ENCODE measurements at regions not wholly inside any gene's neighbourhood (a gene's known extent, or its start where the extent isn't known, plus 50 kb on each side); places are given as distances from the start of the nearest gene placed in this dataset.

DNA sequence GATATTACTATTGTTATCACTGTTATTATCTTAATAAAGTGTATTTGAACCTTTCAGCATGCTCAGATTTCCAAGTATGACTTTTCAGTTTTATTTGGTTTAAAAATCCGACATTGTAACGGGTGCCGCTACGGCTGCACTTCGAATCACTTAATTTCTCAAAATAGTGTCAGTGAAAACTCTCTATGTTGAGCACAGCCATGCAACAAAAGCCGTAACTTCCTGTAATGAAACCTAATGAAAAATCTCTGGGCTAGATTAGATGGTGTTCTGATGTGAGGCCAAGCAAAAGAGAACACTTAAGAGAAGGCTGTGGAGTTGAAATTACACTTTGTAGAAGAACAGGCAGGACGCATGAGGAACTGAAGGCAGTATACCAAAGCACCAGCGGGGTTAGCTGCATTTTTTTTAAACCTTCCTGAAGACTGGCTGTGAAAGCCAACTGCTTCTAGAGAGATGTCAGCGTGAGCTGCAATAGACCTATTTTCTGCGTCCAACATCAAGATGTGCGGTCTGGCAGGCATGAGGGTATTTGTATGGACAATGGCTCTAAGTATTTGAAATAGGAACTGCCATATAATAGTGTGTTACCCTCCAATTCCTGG lies 1545.0 kb upstream of the GOT2 start:
- H3K4me3 ChIP-seq (ENCODE audit: low read length) = no peak overlapping the region
- no peak for DNase-seq (ENCODE audit: low read depth)
- TF ChIP-seq, protein P1, sequence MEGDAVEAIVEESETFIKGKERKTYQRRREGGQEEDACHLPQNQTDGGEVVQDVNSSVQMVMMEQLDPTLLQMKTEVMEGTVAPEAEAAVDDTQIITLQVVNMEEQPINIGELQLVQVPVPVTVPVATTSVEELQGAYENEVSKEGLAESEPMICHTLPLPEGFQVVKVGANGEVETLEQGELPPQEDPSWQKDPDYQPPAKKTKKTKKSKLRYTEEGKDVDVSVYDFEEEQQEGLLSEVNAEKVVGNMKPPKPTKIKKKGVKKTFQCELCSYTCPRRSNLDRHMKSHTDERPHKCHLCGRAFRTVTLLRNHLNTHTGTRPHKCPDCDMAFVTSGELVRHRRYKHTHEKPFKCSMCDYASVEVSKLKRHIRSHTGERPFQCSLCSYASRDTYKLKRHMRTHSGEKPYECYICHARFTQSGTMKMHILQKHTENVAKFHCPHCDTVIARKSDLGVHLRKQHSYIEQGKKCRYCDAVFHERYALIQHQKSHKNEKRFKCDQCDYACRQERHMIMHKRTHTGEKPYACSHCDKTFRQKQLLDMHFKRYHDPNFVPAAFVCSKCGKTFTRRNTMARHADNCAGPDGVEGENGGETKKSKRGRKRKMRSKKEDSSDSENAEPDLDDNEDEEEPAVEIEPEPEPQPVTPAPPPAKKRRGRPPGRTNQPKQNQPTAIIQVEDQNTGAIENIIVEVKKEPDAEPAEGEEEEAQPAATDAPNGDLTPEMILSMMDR (conservative IDR thresholded peaks at IDR 0.05; ENCODE audit: low read length) = no peak

DNA sequence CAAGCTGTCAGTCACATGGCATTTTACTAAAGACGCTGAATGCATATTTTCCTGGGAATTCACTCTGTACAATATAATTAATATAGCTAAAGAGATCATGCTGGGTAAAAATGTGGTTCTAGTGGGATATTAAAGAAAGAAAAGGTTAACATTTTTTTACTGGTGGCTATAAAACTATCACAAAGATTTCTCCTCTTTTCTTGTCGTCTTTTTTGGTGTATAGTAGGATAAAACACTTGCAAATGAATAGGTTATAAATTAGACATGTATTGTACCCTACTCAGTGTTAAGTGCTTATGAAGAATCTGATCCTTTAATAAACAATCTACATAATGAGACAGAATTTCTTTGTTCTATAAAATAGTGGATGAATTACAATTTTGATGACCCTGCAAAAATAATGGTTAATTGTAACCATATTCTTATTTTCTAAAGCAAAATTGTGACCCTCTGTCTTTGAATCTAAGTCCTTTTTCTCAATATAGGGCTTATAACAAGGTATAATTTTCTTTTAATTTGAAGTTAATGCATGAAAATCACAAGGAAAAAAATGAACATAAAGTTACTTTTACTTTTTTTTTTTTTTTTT lies 1540.4 kb upstream of the GOT2 start:
- no peak for DNase-seq (ENCODE audit: low read depth)
- no peak overlapping the region for H3K4me3 ChIP-seq (ENCODE audit: low read length)
- TF ChIP-seq, protein P1 (conservative IDR thresholded peaks at IDR 0.05; ENCODE audit: low read length) = no peak

DNA sequence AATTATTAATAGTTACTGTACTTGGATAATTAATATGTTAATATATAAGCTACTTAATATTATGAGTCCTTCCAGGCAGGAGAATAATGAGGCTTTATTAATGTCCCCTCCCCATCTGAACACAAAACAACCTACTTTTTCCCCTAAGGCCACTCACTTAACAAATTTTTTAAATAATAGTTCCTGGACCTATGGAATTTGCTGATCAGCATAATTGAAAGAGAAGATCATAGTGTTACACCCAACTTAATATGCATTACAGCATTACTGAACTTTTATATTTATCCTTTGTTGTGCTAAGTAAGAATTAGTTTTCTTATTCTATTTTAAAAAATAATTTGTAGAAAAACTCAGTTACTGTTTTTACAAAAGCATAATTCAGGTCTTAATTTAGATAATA lies 1537.7 kb upstream of the GOT2 start:
- DNase-seq (ENCODE audit: low read depth) = no peak
- TF ChIP-seq, protein P1 (conservative IDR thresholded peaks at IDR 0.05; ENCODE audit: low read length) = no peak
- no peak overlapping the region for H3K4me3 ChIP-seq (ENCODE audit: low read length)

DNA sequence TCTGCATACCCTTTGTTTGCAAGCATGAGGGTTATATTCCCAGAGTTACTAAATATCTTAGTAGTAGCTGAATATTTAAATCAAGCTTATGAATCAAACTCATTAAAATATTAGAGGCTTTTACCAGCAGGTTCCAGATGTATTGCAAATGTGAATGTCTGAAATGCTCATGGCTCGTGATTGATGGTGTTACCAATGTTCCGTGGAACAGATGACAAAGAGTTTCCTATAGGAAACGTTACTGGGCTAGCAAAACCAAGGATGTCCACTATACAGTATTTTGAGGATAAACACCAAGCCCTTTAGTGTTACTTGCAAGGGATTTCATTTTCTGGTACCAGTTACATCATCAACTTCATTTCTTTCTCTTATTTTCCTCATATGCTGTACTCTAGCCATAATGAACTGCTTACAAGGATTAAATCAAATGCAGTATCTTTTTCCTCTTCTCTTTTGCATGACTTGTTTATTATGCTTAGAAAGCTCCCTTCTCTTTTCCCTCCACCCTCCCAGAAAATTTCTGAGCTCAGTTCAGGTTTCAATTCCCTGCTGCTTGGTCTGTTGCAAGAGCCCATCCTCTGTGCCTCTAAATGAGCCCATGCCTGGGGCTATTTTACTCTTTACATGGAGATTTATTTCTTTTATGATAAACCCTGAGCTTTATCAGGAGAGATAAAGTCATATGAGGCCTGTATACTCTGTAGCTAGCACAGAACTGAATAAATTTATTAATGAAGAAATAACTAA lies 1537.1 kb upstream of the GOT2 start:
- H3K4me3 ChIP-seq (ENCODE audit: low read length) = no peak overlapping the region
- TF ChIP-seq, protein P1 (conservative IDR thresholded peaks at IDR 0.05; ENCODE audit: low read length) = no peak
- no peak for DNase-seq (ENCODE audit: low read depth)

DNA sequence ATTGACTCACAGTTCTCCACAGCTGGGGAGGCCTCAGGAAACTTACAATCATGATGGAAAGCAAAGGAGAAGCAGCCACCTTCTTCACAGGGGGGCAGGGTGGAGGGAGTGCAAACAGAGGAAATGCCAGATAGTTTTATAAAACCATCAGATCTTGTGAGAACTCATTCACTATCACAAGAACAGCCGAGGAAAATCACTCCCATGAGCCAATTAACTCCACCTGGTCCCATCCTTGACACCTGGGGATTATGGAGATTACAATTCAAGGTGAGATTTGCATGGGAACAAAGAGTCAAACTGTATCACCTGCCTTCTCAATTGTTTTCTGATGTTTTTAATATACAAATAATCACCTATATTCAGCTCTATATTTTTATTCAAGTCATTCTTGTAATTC lies 1527.3 kb upstream of the GOT2 start:
- no peak overlapping the region for H3K4me3 ChIP-seq (ENCODE audit: low read length)
- TF ChIP-seq, protein P1 (conservative IDR thresholded peaks at IDR 0.05; ENCODE audit: low read length) = no peak

DNA sequence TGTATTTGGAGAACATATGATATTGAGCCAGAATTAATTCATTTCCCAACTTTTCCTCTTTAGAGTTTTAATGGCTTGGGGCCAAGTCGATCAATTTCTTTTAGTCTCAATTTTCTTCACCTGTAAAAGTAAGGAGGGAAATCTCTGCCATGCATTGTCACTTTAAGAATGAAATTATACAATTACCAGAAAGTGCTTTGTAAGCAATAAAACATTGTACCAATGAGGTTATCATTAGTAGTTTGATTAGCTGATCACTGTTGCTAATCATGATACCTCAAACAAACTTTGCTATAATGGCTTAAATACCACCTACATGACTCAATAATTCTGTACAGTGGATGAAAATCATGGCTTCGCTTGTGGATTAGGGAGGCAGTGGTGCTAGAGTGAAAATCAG lies 1525.8 kb upstream of the GOT2 start:
- DNase-seq (ENCODE audit: low read depth) = no peak
- TF ChIP-seq, protein P1 (conservative IDR thresholded peaks at IDR 0.05; ENCODE audit: low read length) = no peak
- no peak overlapping the region for H3K4me3 ChIP-seq (ENCODE audit: low read length)

More for the DNA sequence above, 1527.3 kb upstream of the GOT2 start:
- DNase-seq (ENCODE audit: low read depth) = no peak

DNA sequence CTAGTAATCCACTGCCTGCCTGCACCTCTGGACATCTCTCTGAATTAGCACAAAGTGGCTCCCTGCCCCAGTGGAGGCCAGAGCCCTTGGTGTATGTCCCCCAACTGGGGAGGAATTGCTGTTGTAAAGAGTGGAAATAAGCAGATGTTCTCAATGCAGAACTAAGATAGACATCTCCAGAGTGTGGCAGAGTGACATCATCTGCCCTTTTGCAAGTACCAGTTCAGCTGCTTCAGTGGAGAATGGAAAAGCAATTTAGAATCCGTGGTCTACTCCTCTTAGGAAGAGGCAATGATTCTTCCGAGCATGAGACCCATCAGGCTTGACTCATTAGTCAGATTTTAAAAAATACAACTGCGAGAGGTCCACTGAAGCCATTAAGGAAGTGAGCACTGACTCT lies 1512.0 kb upstream of the GOT2 start:
- DNase-seq (ENCODE audit: low read depth) = no peak
- TF ChIP-seq, protein P1 (conservative IDR thresholded peaks at IDR 0.05; ENCODE audit: low read length) = no peak
- H3K4me3 ChIP-seq (ENCODE audit: low read length) = no peak overlapping the region

Data from AG10803 (cell line).